Upper lobe of left lung (tissue), 6 donors: ENCODE measurements at regions not wholly inside any gene's neighbourhood (a gene's known extent, or its start where the extent isn't known, plus 50 kb on each side); places are given as distances from the start of the nearest gene placed in this dataset.
A peak's percentile ranks its signal among the peaks of the same experiment; 100 is the strongest.

Source experiments
- ATAC-seq, 2 donors: fragments of 200-7000 bp; cut with Tn5 transposase; one replicate each; pipeline ENCODE4 v1.9.1; 2022; ENCODE audit warnings: mild to moderate bottlenecking in 2 of 2, moderate library complexity in 2 of 2; ENCODE audit not compliant: low FRiP score in 2 of 2
- DNase-seq, 2 donors: peaks; one replicate each; pipeline ENCODE4 v3.0.0-alpha.2; 2019 to 2020
- H3K27ac ChIP-seq, 4 donors: fragments of 200-600 bp; sonication (generic); one replicate each; pipeline ENCODE4 v1.5.1; 2016 to 2019
- H3K27me3 ChIP-seq, 4 donors: fragments of 200-600 bp; sonication (generic); one replicate each; pipeline ENCODE4 v1.5.1; 2017 to 2019
- H3K36me3 ChIP-seq, 4 donors: fragments of 200-600 bp; sonication (generic); one replicate each; pipeline ENCODE4 v1.5.1; 2016 to 2019
- H3K4me1 ChIP-seq, 4 donors: fragments of 200-600 bp; sonication (generic); one replicate each; pipeline ENCODE4 v1.5.1; 2018 to 2019
- H3K4me3 ChIP-seq, 4 donors: fragments of 200-600 bp; sonication (generic); one replicate each; pipeline ENCODE4 v1.5.1; 2017 to 2019; ENCODE audit warnings: mild to moderate bottlenecking in 2 of 4, moderate library complexity in 1 of 4
- H3K9me3 ChIP-seq, 4 donors: fragments of 200-600 bp; sonication (generic); one replicate each; pipeline ENCODE4 v1.5.1; 2018 to 2019
- EP300 ChIP-seq, 4 donors: sonication (generic); formaldehyde crosslinking; IDR thresholded peaks; one replicate each; pipeline ENCODE4 v1.5.1; 2017; ENCODE audit warnings: antibody characterized with exemption in 4 of 4, control low read depth in 2 of 4
- POLR2A ChIP-seq, 4 donors: fragments of 450-650 bp; IDR thresholded peaks; one replicate each; pipeline ENCODE4 v1.5.1; 2016 to 2017; ENCODE audit warnings: antibody characterized with exemption in 4 of 4, mild to moderate bottlenecking in 2 of 4
- POLR2AphosphoS5 ChIP-seq, 2 donors: sonication (generic); formaldehyde crosslinking; IDR thresholded peaks; one replicate each; pipeline ENCODE4 v1.5.1; 2017; ENCODE audit warnings: antibody characterized with exemption in 2 of 2
- WGBS, 2 donors: methylation state at CpG; one replicate each; pipeline ENCODE4 v1.1.5; 2017 to 2018; 5-methylcytosine and 5-hydroxymethylcytosine counted together
- TF ChIP-seq, protein P1 (sequence below), 6 experiments: fragments of 450-650 bp in 4 of 6; fragments of 200-600 bp in 2 of 6; sonication (generic) in 2 of 6; IDR thresholded peaks; one replicate each; pipeline ENCODE4 v1.5.1; 2016 to 2019; ENCODE audit warnings: antibody characterized with exemption in 6 of 6
- donor health status: DM: no; HTN: no; CAD: no; lungs with moderate emphysema.
- donor health status: DM: no; HTN: yes; CAD: no; lungs with severe emphysema.

DNA sequence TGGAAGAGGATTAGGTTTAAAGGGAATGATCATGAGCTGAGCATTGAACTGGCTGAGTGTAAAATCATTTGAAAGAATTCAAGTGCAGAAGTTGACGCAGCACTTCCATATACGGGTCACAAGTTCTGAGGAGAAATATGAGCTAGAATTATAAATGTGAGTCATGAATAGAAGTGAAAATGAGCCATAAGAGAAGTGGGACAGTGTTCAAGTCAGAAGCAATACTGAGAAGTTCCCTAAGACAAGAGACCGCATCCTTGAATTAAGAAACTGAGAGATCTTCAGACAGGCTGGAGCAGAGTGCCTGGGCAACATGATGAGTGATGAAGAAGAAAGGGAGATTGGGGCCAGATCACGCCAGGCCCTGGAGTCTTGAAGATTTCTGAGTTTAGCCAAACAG, 209.7 kb downstream of the TBX18 start:
- H3K4me1 ChIP-seq = peaks cover 0 to 5% (median 0%) of the 10 kb centered on the region in 4 donors
- WGBS, 2 donors = 86 to 88% methylated on average over 4 of the region's 4 CpGs
- no peaks in the 10 kb centered on the region for H3K9me3 ChIP-seq
- no peak for DNase-seq
- TF ChIP-seq POLR2A (IDR thresholded peaks at IDR 0.05) = no peak
- no peaks in the 10 kb centered on the region for H3K27me3 ChIP-seq
- ATAC-seq = no peak
- H3K4me3 ChIP-seq = no peak overlapping the region
- no peak overlapping the region for H3K27ac ChIP-seq
- H3K36me3 ChIP-seq = no peaks in the 10 kb centered on the region

DNA sequence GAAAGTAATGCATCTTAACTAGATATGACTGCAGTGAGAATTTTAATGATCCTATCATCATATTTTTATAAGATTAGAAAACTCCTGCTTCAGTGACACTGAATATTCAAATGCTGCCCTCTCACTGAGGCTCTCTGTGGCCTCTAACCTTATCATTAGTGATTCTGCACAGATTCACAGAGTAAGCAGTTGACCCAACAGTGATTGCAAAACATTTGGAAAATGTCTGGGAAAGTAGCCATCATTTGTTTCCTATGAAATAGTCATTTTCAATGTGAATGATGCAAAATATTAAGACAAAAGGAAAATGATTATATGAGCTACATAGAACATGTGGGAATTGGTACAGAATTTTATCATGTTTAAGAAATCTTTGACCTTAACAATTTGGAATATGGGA, 210.3 kb downstream of the TBX18 start:
- no peak for DNase-seq
- no peak overlapping the region for H3K4me3 ChIP-seq
- no peak for TF ChIP-seq EP300 (IDR thresholded peaks at IDR 0.05)
- no peak for TF ChIP-seq POLR2A (IDR thresholded peaks at IDR 0.05)
- TF ChIP-seq, protein P1, sequence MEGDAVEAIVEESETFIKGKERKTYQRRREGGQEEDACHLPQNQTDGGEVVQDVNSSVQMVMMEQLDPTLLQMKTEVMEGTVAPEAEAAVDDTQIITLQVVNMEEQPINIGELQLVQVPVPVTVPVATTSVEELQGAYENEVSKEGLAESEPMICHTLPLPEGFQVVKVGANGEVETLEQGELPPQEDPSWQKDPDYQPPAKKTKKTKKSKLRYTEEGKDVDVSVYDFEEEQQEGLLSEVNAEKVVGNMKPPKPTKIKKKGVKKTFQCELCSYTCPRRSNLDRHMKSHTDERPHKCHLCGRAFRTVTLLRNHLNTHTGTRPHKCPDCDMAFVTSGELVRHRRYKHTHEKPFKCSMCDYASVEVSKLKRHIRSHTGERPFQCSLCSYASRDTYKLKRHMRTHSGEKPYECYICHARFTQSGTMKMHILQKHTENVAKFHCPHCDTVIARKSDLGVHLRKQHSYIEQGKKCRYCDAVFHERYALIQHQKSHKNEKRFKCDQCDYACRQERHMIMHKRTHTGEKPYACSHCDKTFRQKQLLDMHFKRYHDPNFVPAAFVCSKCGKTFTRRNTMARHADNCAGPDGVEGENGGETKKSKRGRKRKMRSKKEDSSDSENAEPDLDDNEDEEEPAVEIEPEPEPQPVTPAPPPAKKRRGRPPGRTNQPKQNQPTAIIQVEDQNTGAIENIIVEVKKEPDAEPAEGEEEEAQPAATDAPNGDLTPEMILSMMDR (IDR thresholded peaks at IDR 0.05) = no peak
- no peak for TF ChIP-seq POLR2AphosphoS5 (IDR thresholded peaks at IDR 0.05)
- H3K36me3 ChIP-seq = no peaks in the 10 kb centered on the region
- H3K4me1 ChIP-seq = peaks cover 0 to 5% (median 0%) of the 10 kb centered on the region in 4 donors
- H3K9me3 ChIP-seq = no peaks in the 10 kb centered on the region
- H3K27me3 ChIP-seq = no peaks in the 10 kb centered on the region
- no peak overlapping the region for H3K27ac ChIP-seq
- ATAC-seq = peak in 1 of 2 donors; percentile 28

DNA sequence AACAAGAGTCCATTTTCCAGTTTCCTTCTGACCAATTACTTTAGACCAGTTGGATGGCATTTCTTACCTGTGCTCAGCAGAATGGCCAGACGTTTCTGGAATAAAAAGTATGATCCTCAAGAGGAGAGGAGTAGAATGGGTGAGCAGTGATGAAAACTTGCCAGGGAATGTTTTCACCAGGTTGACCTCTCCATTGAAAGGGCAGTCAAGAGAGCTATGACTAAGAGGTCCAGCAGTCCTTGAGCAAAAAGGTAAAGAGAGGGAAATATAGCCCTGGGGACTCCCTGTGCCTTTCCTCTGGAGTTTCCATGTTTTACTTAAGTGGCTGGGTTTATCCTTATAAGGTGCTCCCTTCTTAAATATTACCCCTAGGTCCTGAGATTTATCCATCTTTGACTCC, 210.9 kb downstream of the TBX18 start:
- H3K4me1 ChIP-seq = peaks cover 0 to 5% (median 0%) of the 10 kb centered on the region in 4 donors
- H3K9me3 ChIP-seq = no peaks in the 10 kb centered on the region
- no peak for ATAC-seq
- H3K27ac ChIP-seq = no peak overlapping the region
- H3K36me3 ChIP-seq = no peaks in the 10 kb centered on the region
- TF ChIP-seq, protein P1 (IDR thresholded peaks at IDR 0.05) = no peak
- no peak for TF ChIP-seq POLR2AphosphoS5 (IDR thresholded peaks at IDR 0.05)
- TF ChIP-seq EP300 (IDR thresholded peaks at IDR 0.05) = no peak
- no peak for TF ChIP-seq POLR2A (IDR thresholded peaks at IDR 0.05)
- H3K27me3 ChIP-seq = no peaks in the 10 kb centered on the region
- peak in 1 of 2 donors; percentile 24 for DNase-seq
- no peak overlapping the region for H3K4me3 ChIP-seq
- 28 to 47% methylated on average over 1 of the region's 1 CpG for WGBS, 2 donors

DNA sequence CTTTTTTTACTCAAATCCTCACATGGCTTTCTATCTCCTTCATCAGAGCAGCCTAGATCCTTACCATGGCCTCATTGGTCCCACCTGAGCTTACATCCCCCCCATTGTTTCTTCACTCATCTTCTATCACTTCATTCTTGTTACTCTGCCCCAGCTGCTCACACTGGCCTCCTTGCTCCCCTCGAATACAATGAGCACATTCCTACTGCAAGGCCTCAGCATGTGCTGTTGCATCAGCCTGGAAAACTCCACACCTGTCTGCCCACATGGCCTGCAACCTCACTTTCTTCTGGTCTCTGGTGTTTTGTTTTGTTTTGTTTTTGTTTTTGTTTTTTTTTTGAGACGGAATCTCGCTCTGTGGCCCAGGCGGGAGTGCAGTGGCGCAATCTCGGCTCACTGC, 212.6 kb downstream of the TBX18 start:
- TF ChIP-seq POLR2A (IDR thresholded peaks at IDR 0.05) (no peak), EP300 (IDR thresholded peaks at IDR 0.05) (no peak), POLR2AphosphoS5 (IDR thresholded peaks at IDR 0.05) (no peak)
- TF ChIP-seq, protein P1 (IDR thresholded peaks at IDR 0.05) = no peak
- Histone ChIP-seq H3K4me3 (no peak overlapping the region), H3K27ac (no peak overlapping the region), H3K4me1 (peaks cover 0 to 3% (median 0%) of the 10 kb centered on the region in 4 donors), H3K27me3 (no peaks in the 10 kb centered on the region), H3K9me3 (no peaks in the 10 kb centered on the region), H3K36me3 (no peaks in the 10 kb centered on the region)
- DNase-seq (no peak), ATAC-seq (no peak)
- 91 to 100% methylated on average over 1 to 6 of the region's 6 CpGs for WGBS, 2 donors

DNA sequence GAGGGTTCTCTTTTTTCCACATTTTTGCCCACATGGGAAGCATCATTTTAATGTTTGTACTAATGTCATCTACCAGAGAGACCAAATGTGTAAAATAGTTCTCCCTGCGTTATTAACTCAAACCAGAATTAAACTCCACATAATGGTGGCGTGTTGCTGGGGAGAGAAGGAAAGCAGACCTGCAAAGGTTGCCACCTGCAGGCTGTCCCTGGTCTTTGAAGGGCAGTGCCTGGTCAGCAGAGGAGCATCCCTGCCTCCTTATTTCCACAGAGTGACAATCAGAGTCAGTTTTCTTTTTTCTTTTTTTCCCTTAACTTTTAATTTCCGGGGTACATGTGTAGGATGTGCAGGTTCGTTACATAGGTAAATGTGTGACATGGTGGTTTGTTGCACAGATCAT, 214.5 kb downstream of the TBX18 start:
- no peak overlapping the region for H3K27ac ChIP-seq
- TF ChIP-seq POLR2AphosphoS5 (IDR thresholded peaks at IDR 0.05) (no peak), EP300 (IDR thresholded peaks at IDR 0.05) (no peak), POLR2A (IDR thresholded peaks at IDR 0.05) (no peak)
- TF ChIP-seq, protein P1 (IDR thresholded peaks at IDR 0.05) = no peak
- no peaks in the 10 kb centered on the region for H3K4me1 ChIP-seq
- H3K9me3 ChIP-seq = no peaks in the 10 kb centered on the region
- no peaks in the 10 kb centered on the region for H3K27me3 ChIP-seq
- no peak overlapping the region for H3K4me3 ChIP-seq
- WGBS, 2 donors = 89 to 93% methylated on average over 4 of the region's 4 CpGs
- ATAC-seq = no peak
- DNase-seq = no peak
- H3K36me3 ChIP-seq = no peaks in the 10 kb centered on the region
